Parathyroid adenoma (tissue), 2 donors: ENCODE measurements at regions not wholly inside any gene's neighbourhood (a gene's known extent, or its start where the extent isn't known, plus 50 kb on each side); places are given as distances from the start of the nearest gene placed in this dataset.

ENCODE experiments used
- H2AFZ ChIP-seq: fragments of 300-600 bp; sonication (generic); one replicate; pipeline ENCODE4 v1.7.0; 2017; ENCODE audit warnings: antibody characterized with exemption, mild to moderate bottlenecking
- H3K27ac ChIP-seq: fragments of 300-600 bp; sonication (generic); one replicate; pipeline ENCODE4 v1.7.0; 2017
- H3K27me3 ChIP-seq: fragments of 300-600 bp; sonication (generic); one replicate; pipeline ENCODE4 v1.7.0; 2017; ENCODE audit warnings: low read length; ENCODE audit not compliant: control insufficient read depth, insufficient read depth
- H3K36me3 ChIP-seq: fragments of 300-600 bp; sonication (generic); one replicate; pipeline ENCODE4 v1.7.0; 2017; ENCODE audit warnings: low read length; ENCODE audit not compliant: control insufficient read depth, insufficient read depth
- H3K4me1 ChIP-seq: fragments of 300-600 bp; sonication (generic); one replicate; pipeline ENCODE4 v1.7.0; 2017; ENCODE audit warnings: control low read depth
- H3K4me2 ChIP-seq: fragments of 300-600 bp; sonication (generic); one replicate; pipeline ENCODE4 v1.7.0; 2017; ENCODE audit warnings: low read length
- H3K4me3 ChIP-seq: fragments of 300-600 bp; sonication (generic); one replicate; pipeline ENCODE4 v1.7.0; 2017; ENCODE audit warnings: low read depth, low read length
- H3K79me2 ChIP-seq: fragments of 300-600 bp; sonication (generic); one replicate; pipeline ENCODE4 v1.7.0; 2017; ENCODE audit warnings: control low read depth
- H3K9ac ChIP-seq: fragments of 300-600 bp; sonication (generic); one replicate; pipeline ENCODE4 v1.7.0; 2017; ENCODE audit warnings: mild to moderate bottlenecking
- H3K9me3 ChIP-seq: fragments of 300-600 bp; sonication (generic); one replicate; pipeline ENCODE4 v1.7.0; 2017; ENCODE audit warnings: low read length; ENCODE audit not compliant: control insufficient read depth
- CTCF ChIP-seq: fragments of 300-600 bp; sonication (generic); IDR thresholded peaks from one replicate; pipeline ENCODE4 v1.7.0; 2017; ENCODE audit warnings: antibody characterized with exemption, mild to moderate bottlenecking
- donor health status: primary hyperparathyroidism.

- H3K27me3 ChIP-seq: no peaks in the 10 kb centered on the region
- H3K36me3 ChIP-seq: no peaks in the 10 kb centered on the region
- no peak overlapping the region for H3K4me2 ChIP-seq
- no peaks in the 10 kb centered on the region for H3K9me3 ChIP-seq
- no peak overlapping the region for H2AFZ ChIP-seq
- no peaks in the 10 kb centered on the region for H3K4me1 ChIP-seq
- H3K79me2 ChIP-seq: no peaks in the 10 kb centered on the region
- no peak for TF ChIP-seq CTCF
- no peak overlapping the region for H3K27ac ChIP-seq
- no peak overlapping the region for H3K4me3 ChIP-seq
- no peak overlapping the region for H3K9ac ChIP-seq
Observed at GRCh38 chr10:113317489-113317888, 235.4 kb upstream of the HABP2 start.

GRCh38 chr10:113319479-113319878, 233.4 kb upstream of the HABP2 start:
- H3K9ac ChIP-seq: no peak overlapping the region
- no peaks in the 10 kb centered on the region for H3K4me1 ChIP-seq
- no peaks in the 10 kb centered on the region for H3K36me3 ChIP-seq
- H3K27ac ChIP-seq: no peak overlapping the region
- no peaks in the 10 kb centered on the region for H3K79me2 ChIP-seq
- H3K9me3 ChIP-seq: no peaks in the 10 kb centered on the region
- no peaks in the 10 kb centered on the region for H3K27me3 ChIP-seq
- no peak overlapping the region for H3K4me3 ChIP-seq
- no peak overlapping the region for H3K4me2 ChIP-seq
- no peak overlapping the region for H2AFZ ChIP-seq
- TF ChIP-seq CTCF: no peak

GRCh38 chr10:113320211-113320610, 232.6 kb upstream of the HABP2 start:
- Histone ChIP-seq H3K9me3 (no peaks in the 10 kb centered on the region), H3K27ac (no peak overlapping the region), H3K4me1 (no peaks in the 10 kb centered on the region), H3K36me3 (no peaks in the 10 kb centered on the region), H2AFZ (no peak overlapping the region), H3K27me3 (no peaks in the 10 kb centered on the region), H3K9ac (no peak overlapping the region), H3K4me2 (no peak overlapping the region), H3K4me3 (no peak overlapping the region), H3K79me2 (no peaks in the 10 kb centered on the region)
- no peak for TF ChIP-seq CTCF

DNA sequence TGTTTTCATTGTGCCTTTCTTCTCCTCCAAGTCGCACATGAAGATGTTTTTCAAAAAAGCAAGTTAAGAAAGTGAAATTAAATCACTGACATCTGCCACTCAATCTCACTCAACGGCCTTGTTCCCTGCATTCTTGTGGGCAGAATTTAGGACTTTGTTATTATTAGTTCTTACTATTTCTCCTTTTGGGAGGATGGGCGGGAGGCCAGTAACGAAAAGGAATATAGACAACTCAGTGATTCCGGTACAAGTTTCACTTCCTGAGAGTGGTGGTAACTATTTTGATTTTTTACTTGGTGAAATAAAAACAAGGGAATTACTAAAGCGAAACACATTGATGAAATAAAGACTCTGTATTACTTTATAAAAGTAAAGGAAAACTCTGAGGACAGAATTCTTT, 231.9 kb upstream of the HABP2 start:
- Histone ChIP-seq H3K4me1 (no peaks in the 10 kb centered on the region), H3K79me2 (no peaks in the 10 kb centered on the region), H3K9me3 (no peaks in the 10 kb centered on the region), H3K27ac (no peak overlapping the region), H3K9ac (no peak overlapping the region), H3K36me3 (no peaks in the 10 kb centered on the region), H3K4me3 (no peak overlapping the region), H2AFZ (no peak overlapping the region), H3K27me3 (no peaks in the 10 kb centered on the region), H3K4me2 (no peak overlapping the region)
- TF ChIP-seq CTCF: no peak

DNA sequence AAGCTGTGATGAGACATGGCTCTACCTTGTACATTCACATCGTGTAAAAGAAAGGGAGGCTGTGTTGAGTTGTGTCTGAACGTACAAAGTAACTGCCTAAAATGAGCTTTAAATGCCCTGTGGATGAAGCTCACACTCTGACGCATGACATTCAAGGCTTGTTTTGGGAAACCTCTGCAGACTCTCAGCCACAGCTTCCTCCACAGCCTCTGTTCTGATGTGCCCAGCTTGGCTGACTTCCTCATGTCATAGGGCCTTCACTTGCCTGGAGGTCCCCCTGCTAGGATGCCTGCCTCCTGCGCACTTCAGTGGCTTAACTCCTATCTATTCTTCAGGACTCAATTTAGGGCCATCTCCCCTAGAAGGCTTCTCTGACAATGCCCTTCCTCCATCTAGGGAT, 230.0 kb upstream of the HABP2 start:
- no peak overlapping the region for H2AFZ ChIP-seq
- H3K27ac ChIP-seq: no peak overlapping the region
- no peaks in the 10 kb centered on the region for H3K79me2 ChIP-seq
- TF ChIP-seq CTCF: no peak
- H3K4me1 ChIP-seq: no peaks in the 10 kb centered on the region
- H3K27me3 ChIP-seq: no peaks in the 10 kb centered on the region
- H3K36me3 ChIP-seq: no peaks in the 10 kb centered on the region
- no peak overlapping the region for H3K9ac ChIP-seq
- H3K4me3 ChIP-seq: no peak overlapping the region
- no peaks in the 10 kb centered on the region for H3K9me3 ChIP-seq
- no peak overlapping the region for H3K4me2 ChIP-seq
